Right atrium auricular region (tissue), 2 donors: ENCODE measurements at regions not wholly inside any gene's neighbourhood (a gene's known extent, or its start where the extent isn't known, plus 50 kb on each side); places are given as distances from the start of the nearest gene placed in this dataset.

Experiments used
- DNase-seq: peaks from one replicate; pipeline ENCODE4 v3.0.0-alpha.2; 2019; ENCODE audit warnings: low spot score
- H3K27ac ChIP-seq, 2 donors: fragments of 200-600 bp; sonication (generic); 1 replicate in 1 of 2; 2 replicates in 1 of 2; pipeline ENCODE4 v1.5.1; 2016 to 2019
- H3K27me3 ChIP-seq, 2 donors: fragments of 200-600 bp; sonication (generic); one replicate each; pipeline versions ENCODE4 v1.5.1 to v1.6.0; 2017 to 2019
- H3K36me3 ChIP-seq: fragments of 200-600 bp; sonication (generic); one replicate; pipeline ENCODE4 v1.5.1; 2016
- H3K4me1 ChIP-seq, 2 donors: fragments of 200-600 bp; sonication (generic); one replicate each; pipeline versions ENCODE4 v1.5.1 to v1.6.0; 2017 to 2019
- H3K4me3 ChIP-seq, 2 donors: fragments of 200-600 bp; sonication (generic); 1 replicate in 1 of 2; 2 replicates in 1 of 2; pipeline ENCODE4 v1.5.1; 2017 to 2019; ENCODE audit warnings: mild to moderate bottlenecking in 1 of 2, moderate library complexity in 1 of 2
- H3K9me3 ChIP-seq, 2 donors: fragments of 200-600 bp; sonication (generic); one replicate each; pipeline ENCODE4 v1.5.1; 2019
- TF ChIP-seq, protein P1 (sequence below), 2 donors: fragments of 200-600 bp; sonication (generic); IDR thresholded peaks; one replicate each; pipeline ENCODE4 v1.5.1; 2019; ENCODE audit warnings: antibody characterized with exemption in 2 of 2

DNA sequence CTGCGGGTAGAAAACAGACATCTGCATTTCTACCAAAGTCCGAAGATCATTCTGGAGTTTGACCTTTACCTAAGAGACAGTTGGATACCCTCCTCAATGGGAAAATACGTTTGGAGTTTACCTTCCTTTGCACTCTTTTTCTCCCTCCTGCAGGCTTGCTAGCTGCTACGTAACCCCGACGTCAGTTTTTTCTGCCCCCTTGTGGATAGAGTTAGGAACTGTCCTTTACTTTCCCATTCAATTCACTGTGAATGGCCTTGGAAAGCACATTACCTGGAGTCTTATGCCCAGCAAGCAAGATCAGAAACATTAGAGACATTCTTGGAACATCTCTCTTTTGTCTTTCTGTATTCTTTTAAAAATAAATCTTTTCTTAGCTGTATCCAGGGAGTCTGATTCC lies 250.7 kb downstream of the NAP1L3 start:
- H3K9me3 ChIP-seq: no peaks in the 10 kb centered on the region
- H3K27me3 ChIP-seq: no peaks in the 10 kb centered on the region
- no peak for DNase-seq
- TF ChIP-seq, protein P1, sequence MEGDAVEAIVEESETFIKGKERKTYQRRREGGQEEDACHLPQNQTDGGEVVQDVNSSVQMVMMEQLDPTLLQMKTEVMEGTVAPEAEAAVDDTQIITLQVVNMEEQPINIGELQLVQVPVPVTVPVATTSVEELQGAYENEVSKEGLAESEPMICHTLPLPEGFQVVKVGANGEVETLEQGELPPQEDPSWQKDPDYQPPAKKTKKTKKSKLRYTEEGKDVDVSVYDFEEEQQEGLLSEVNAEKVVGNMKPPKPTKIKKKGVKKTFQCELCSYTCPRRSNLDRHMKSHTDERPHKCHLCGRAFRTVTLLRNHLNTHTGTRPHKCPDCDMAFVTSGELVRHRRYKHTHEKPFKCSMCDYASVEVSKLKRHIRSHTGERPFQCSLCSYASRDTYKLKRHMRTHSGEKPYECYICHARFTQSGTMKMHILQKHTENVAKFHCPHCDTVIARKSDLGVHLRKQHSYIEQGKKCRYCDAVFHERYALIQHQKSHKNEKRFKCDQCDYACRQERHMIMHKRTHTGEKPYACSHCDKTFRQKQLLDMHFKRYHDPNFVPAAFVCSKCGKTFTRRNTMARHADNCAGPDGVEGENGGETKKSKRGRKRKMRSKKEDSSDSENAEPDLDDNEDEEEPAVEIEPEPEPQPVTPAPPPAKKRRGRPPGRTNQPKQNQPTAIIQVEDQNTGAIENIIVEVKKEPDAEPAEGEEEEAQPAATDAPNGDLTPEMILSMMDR (IDR thresholded peaks at IDR 0.05): peak; percentile 13 to 61
- no peak overlapping the region for H3K4me3 ChIP-seq
- H3K36me3 ChIP-seq: no peaks in the 10 kb centered on the region
- no peak overlapping the region for H3K27ac ChIP-seq
- no peaks in the 10 kb centered on the region for H3K4me1 ChIP-seq

DNA sequence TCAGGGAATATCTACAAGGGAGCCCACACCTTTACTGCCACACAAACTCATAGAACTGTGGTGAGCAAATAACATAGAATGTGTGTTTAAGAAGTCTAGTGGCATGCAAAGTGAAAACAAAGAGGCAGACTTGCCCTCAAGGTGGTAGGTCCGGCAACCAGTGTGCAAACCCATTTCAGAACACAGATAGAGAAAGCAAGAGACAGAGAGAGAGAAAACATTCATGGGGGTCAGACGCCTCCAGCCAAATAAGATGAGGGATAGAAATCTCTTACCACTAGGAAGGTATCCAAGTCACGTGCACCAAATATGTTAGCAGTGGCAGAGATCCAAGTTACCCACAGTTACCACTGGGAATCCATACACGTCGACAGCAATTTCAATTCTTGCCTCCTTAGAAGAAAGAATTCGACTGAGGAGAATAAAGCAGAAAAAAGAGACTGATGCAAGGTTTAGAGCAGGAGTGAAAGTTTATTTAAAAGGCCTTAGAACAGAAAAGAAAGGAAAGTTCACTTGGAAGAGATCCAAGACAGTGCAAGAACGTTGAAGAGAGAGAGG lies 252.8 kb downstream of the NAP1L3 start:
- Histone ChIP-seq H3K4me3 (no peak overlapping the region), H3K27me3 (no peaks in the 10 kb centered on the region), H3K4me1 (no peaks in the 10 kb centered on the region), H3K36me3 (no peaks in the 10 kb centered on the region), H3K9me3 (no peaks in the 10 kb centered on the region), H3K27ac (no peak overlapping the region)
- no peak for DNase-seq
- TF ChIP-seq, protein P1 (IDR thresholded peaks at IDR 0.05): no peak

DNA sequence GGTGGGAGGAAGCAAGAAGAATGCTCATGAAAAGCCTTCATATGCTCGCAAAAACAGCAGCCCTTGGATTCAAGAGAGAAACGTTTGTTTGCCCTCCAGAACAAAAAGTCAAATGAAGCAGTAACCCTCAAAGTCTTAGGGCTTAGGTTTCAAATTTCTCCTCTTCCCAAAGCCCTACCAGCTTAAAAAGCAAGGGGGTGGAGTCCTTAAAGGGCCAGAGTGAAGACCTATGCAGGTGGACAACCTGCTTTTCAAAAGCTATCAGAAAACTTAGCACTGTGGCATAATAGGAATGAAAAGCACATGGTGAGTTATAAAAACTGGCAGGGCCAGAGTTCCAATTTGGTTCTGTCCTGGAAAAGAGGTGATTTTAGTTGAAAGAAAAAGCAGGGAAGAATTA lies 253.3 kb downstream of the NAP1L3 start:
- Histone ChIP-seq H3K36me3 (no peaks in the 10 kb centered on the region), H3K27me3 (no peaks in the 10 kb centered on the region)

DNA sequence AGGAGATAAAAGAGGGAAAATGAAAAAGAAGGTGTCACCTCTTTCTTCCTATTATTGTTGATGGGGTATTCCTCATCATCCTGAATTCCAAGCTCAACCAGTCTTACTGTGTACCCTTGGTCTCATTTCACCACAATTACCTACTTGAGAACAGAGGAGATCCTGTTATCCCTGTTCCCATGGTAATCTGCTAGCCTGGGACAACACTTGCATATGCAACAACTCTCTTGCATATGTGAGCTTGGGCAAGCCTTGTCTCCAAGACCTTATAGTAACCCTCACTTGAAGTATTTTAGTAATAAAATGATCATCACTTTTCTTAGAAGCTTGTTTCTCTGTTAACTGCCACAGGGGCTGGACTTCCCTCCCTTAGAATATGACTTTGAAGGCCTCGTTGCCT lies 253.7 kb downstream of the NAP1L3 start:
- H3K4me3 ChIP-seq: no peak overlapping the region
- H3K9me3 ChIP-seq: no peaks in the 10 kb centered on the region
- DNase-seq: no peak
- TF ChIP-seq, protein P1 (IDR thresholded peaks at IDR 0.05): no peak
- no peak overlapping the region for H3K27ac ChIP-seq
- H3K36me3 ChIP-seq: no peaks in the 10 kb centered on the region
- H3K4me1 ChIP-seq: no peaks in the 10 kb centered on the region
- H3K27me3 ChIP-seq: no peaks in the 10 kb centered on the region

More for the DNA sequence above, 253.3 kb downstream of the NAP1L3 start:
- TF ChIP-seq, protein P1 (IDR thresholded peaks at IDR 0.05): no peak
- H3K9me3 ChIP-seq: no peaks in the 10 kb centered on the region
- no peaks in the 10 kb centered on the region for H3K4me1 ChIP-seq
- DNase-seq: no peak
- H3K4me3 ChIP-seq: no peak overlapping the region
- H3K27ac ChIP-seq: no peak overlapping the region

DNA sequence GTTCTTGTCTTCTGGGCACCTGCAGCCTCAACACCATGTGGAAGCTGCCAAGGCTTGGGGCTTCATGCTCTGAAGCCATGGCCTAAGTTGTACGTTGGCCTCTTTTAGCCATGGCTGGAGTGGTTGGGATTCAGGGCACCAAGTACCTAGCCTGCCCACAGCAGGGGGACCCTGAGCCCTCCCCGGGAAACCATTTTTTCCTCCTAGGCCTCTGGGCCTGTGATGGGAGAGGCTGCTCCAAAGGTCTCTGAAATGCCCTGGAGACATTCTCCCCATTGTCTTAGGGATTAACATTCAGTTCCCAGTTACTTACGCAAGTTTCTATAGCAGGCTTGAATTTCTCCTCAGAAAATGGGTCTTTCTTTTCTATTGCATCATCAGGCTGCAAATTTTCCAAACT lies 269.3 kb downstream of the NAP1L3 start:
- TF ChIP-seq, protein P1 (IDR thresholded peaks at IDR 0.05): no peak
- no peaks in the 10 kb centered on the region for H3K36me3 ChIP-seq
- H3K9me3 ChIP-seq: peaks cover 0 to 12% of the 10 kb centered on the region in 2 donors
- no peak overlapping the region for H3K4me3 ChIP-seq
- no peak overlapping the region for H3K27ac ChIP-seq
- DNase-seq: no peak
- H3K27me3 ChIP-seq: no peaks in the 10 kb centered on the region
- H3K4me1 ChIP-seq: no peaks in the 10 kb centered on the region

DNA sequence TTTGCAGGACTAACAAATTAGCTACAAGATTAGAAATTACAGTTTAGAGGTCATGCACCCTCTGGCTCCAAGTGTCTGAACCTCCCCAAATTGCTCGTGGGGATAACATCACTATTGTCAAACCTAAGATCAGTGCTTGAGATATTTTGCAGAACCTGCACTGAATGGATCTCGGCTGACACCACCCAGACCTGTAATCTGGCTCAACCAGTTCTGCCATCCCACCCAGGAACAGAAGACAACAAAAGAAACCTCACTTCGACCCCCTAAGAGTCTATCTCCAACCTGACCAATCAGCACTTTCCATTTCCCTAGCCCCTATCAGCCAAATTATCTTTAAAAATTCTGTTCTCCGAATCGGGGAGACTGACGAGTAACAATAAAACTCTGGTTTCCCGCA lies 318.7 kb downstream of the NAP1L3 start:
- H3K9me3 ChIP-seq: no peaks in the 10 kb centered on the region
- no peak overlapping the region for H3K27ac ChIP-seq
- no peak for DNase-seq
- no peaks in the 10 kb centered on the region for H3K27me3 ChIP-seq
- no peaks in the 10 kb centered on the region for H3K36me3 ChIP-seq
- no peak overlapping the region for H3K4me3 ChIP-seq
- TF ChIP-seq, protein P1 (IDR thresholded peaks at IDR 0.05): no peak
- no peaks in the 10 kb centered on the region for H3K4me1 ChIP-seq
